Smooth muscle cell (in vitro differentiated cells): ENCODE measurements at regions not wholly inside any gene's neighbourhood (a gene's known extent, or its start where the extent isn't known, plus 50 kb on each side); places are given as distances from the start of the nearest gene placed in this dataset.

Source experiments
- DNase-seq: peaks from one replicate; lab custom pipeline; 2025; ENCODE audit not compliant: unreplicated experiment; lab: John Stamatoyannopoulos, UW
- H2AFZ ChIP-seq: fragments of 200-600 bp; sonication (generic); 2 replicates; pipeline ENCODE4 v1.6.0; 2016; ENCODE audit warnings: antibody characterized with exemption, low read depth, mild to moderate bottlenecking
- H3F3A ChIP-seq: fragments of 200-600 bp; sonication (generic); 2 replicates; pipeline ENCODE4 v1.6.0; 2017; ENCODE audit warnings: antibody characterized with exemption, low read depth
- H3K27ac ChIP-seq: fragments of 200-600 bp; sonication (generic); 2 replicates; pipeline ENCODE4 v1.5.1; 2016; ENCODE audit warnings: low read depth, mild to moderate bottlenecking
- H3K27me3 ChIP-seq: fragments of 200-600 bp; sonication (generic); 2 replicates; pipeline ENCODE4 v1.6.1; 2016; ENCODE audit warnings: low read depth, mild to moderate bottlenecking
- H3K36me3 ChIP-seq: fragments of 200-600 bp; sonication (generic); 2 replicates; pipeline ENCODE4 v1.5.1; 2016; ENCODE audit warnings: low read depth
- H3K4me1 ChIP-seq: fragments of 200-600 bp; sonication (generic); 2 replicates; pipeline ENCODE4 v1.5.1; 2016; ENCODE audit warnings: low read depth
- H3K4me2 ChIP-seq: fragments of 200-600 bp; sonication (generic); 2 replicates; pipeline ENCODE4 v1.6.0; 2016; ENCODE audit warnings: mild to moderate bottlenecking
- H3K4me3 ChIP-seq: fragments of 200-600 bp; sonication (generic); 2 replicates; pipeline ENCODE4 v1.5.1; 2016; ENCODE audit warnings: mild to moderate bottlenecking
- H3K79me2 ChIP-seq: fragments of 200-600 bp; sonication (generic); 2 replicates; pipeline ENCODE4 v1.6.0; 2016; ENCODE audit warnings: low read depth, mild to moderate bottlenecking
- H3K9ac ChIP-seq: fragments of 200-600 bp; sonication (generic); 2 replicates; pipeline ENCODE4 v1.6.0; 2016; ENCODE audit warnings: low read depth
- H3K9me3 ChIP-seq: fragments of 200-600 bp; sonication (generic); replicated peaks from 2 replicates; pipeline ENCODE4 v1.5.1; 2016; ENCODE audit warnings: low read depth
- H4K20me1 ChIP-seq: fragments of 200-600 bp; sonication (generic); 2 replicates; pipeline ENCODE4 v1.6.0; 2016; ENCODE audit warnings: low read depth
- CTCF ChIP-seq: fragments of 200-600 bp; sonication (generic); IDR thresholded peaks from 2 replicates; pipeline ENCODE4 v1.5.1; 2017; ENCODE audit warnings: borderline replicate concordance, mild to moderate bottlenecking, antibody characterized with exemption; ENCODE audit not compliant: insufficient read depth, poor library complexity, severe bottlenecking
- WGBS: methylation state at CpG from one replicate; pipeline ENCODE4 v1.1.7; 2016; ENCODE audit warnings: low lambda C conversion rate; 5-methylcytosine and 5-hydroxymethylcytosine counted together

DNA sequence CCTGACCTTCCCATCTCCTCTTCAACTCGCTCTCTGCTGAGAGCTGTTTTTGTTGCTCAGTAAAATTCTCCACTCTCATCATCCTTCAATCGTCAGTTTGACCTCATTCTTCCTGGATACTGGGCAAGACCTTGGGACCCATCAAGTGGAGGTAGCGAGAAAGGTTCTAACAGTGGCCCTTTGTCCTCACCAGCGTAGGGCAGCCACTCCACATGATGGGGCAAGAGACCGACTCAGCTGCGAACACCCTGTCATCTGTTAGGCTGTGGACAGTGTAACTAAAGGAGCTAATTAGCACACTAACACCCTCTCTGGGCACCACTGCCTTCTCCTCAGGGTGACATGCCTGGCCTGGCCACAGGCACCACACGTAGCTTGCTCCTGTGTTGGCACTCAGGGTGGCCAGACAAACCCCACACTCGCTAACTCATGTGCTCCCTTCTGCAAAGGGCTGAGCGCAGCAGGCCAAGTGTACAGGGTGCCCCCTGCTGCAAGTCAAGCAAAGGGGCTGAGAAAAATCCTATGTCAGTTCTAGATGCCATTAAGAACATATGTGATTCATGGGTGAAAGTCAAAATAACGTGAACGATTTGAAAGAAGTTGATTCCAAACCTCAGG, 1216.0 kb downstream of the SLITRK5 start:
- Histone ChIP-seq H3K27me3 (no peaks in the 10 kb centered on the region), H3K9me3 (no peaks in the 10 kb centered on the region), H4K20me1 (no peaks in the 10 kb centered on the region), H3K27ac (no peak overlapping the region), H3K4me3 (no peak overlapping the region), H3K4me2 (no peak overlapping the region), H3F3A (no peaks in the 10 kb centered on the region), H3K79me2 (no peaks in the 10 kb centered on the region), H3K4me1 (no peaks in the 10 kb centered on the region), H2AFZ (no peak overlapping the region), H3K9ac (no peak overlapping the region), H3K36me3 (no peaks in the 10 kb centered on the region)
- no peak for TF ChIP-seq CTCF
- 93% methylated on average over 11 of the region's 11 CpGs for WGBS
- DNase-seq = no peak

- no peaks in the 10 kb centered on the region for H3K36me3 ChIP-seq
- no peak for DNase-seq
- TF ChIP-seq CTCF = no peak
- 91% methylated on average over 6 of the region's 6 CpGs for WGBS
- H3F3A ChIP-seq = no peaks in the 10 kb centered on the region
- H3K9ac ChIP-seq = no peak overlapping the region
- H3K4me3 ChIP-seq = no peak overlapping the region
- H3K4me1 ChIP-seq = no peaks in the 10 kb centered on the region
- H3K27me3 ChIP-seq = no peaks in the 10 kb centered on the region
- no peak overlapping the region for H3K4me2 ChIP-seq
- no peaks in the 10 kb centered on the region for H4K20me1 ChIP-seq
- no peak overlapping the region for H2AFZ ChIP-seq
- no peaks in the 10 kb centered on the region for H3K9me3 ChIP-seq
- no peaks in the 10 kb centered on the region for H3K79me2 ChIP-seq
- H3K27ac ChIP-seq = no peak overlapping the region
Measured at GRCh38 chr13:88895261-88895941, 1224.2 kb downstream of the SLITRK5 start.

GRCh38 chr13:88896466-88896865, 1225.3 kb downstream of the SLITRK5 start:
- no peaks in the 10 kb centered on the region for H4K20me1 ChIP-seq
- no peak overlapping the region for H2AFZ ChIP-seq
- no peak overlapping the region for H3K27ac ChIP-seq
- no peaks in the 10 kb centered on the region for H3K4me1 ChIP-seq
- H3K4me3 ChIP-seq = no peak overlapping the region
- no peaks in the 10 kb centered on the region for H3K79me2 ChIP-seq
- H3K27me3 ChIP-seq = no peaks in the 10 kb centered on the region
- no peak for DNase-seq
- no peak overlapping the region for H3K4me2 ChIP-seq
- WGBS = 91% methylated on average over 6 of the region's 6 CpGs
- H3F3A ChIP-seq = no peaks in the 10 kb centered on the region
- no peaks in the 10 kb centered on the region for H3K36me3 ChIP-seq
- no peaks in the 10 kb centered on the region for H3K9me3 ChIP-seq
- no peak overlapping the region for H3K9ac ChIP-seq
- no peak for TF ChIP-seq CTCF
